ENCODE measurements at regions not wholly inside any gene's neighbourhood (a gene's known extent, or its start where the extent isn't known, plus 50 kb on each side); places are given as distances from the start of the nearest gene placed in this dataset.

DNA sequence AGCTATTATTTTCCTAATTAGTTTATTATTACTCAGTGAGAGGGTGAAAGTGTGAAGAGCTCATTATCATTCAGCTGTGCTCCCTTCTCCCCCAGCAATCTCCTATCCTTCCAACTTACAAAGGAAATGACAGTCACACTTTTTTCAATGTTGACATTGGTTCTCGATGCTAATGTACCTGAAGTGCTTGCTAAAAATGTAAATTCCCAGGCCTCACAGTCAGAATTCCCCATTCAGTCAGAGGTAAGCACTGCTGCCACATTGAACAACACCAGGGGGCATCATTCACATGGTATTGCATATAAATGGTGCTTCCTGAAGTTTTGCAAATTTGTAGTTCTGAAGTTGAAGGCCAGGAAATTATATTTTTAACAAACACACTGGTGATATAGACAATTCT lies 132.7 kb upstream of the FOXD3 start:
- intact Hi-C loops (cut with micrococcal nuclease) = no loop called here
- BruUV-seq (replicated peaks) = no TSS peak
- WGBS (ENCODE audit: insufficient coverage, low coverage, missing lambda C conversion rate) = 0% methylated on average over 1 of the region's 1 CpG

More for the DNA sequence above, 132.7 kb upstream of the FOXD3 start:
- H3K27me3 ChIP-seq (ENCODE audit: control insufficient read depth in 2 of 2, insufficient read depth in 2 of 2, low read length in 2 of 2) = no peaks in the 10 kb centered on the region
- FAIRE-seq (no peak), ATAC-seq (no peak), DNase-seq (ENCODE audit: extremely low read depth in 1 of 4, low spot score in 3 of 4) (no peak)
- H3K36me3 ChIP-seq (ENCODE audit: control insufficient read depth, insufficient read depth, low read length) = no peaks in the 10 kb centered on the region
- TF ChIP-seq, protein P1, sequence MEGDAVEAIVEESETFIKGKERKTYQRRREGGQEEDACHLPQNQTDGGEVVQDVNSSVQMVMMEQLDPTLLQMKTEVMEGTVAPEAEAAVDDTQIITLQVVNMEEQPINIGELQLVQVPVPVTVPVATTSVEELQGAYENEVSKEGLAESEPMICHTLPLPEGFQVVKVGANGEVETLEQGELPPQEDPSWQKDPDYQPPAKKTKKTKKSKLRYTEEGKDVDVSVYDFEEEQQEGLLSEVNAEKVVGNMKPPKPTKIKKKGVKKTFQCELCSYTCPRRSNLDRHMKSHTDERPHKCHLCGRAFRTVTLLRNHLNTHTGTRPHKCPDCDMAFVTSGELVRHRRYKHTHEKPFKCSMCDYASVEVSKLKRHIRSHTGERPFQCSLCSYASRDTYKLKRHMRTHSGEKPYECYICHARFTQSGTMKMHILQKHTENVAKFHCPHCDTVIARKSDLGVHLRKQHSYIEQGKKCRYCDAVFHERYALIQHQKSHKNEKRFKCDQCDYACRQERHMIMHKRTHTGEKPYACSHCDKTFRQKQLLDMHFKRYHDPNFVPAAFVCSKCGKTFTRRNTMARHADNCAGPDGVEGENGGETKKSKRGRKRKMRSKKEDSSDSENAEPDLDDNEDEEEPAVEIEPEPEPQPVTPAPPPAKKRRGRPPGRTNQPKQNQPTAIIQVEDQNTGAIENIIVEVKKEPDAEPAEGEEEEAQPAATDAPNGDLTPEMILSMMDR (IDR thresholded peaks at IDR 0.05 in 2 of 3, conservative IDR thresholded peaks at IDR 0.05 in 1 of 3; ENCODE audit: insufficient read depth in 2 of 3, low read depth in 1 of 3, low read length in 3 of 3) = peak; percentile 14 to 25 (median 24); a peak in 1 of 6 replicates
- 0 out of 4 replicates have a peak, but pooled peaks of 1 of the 2 experiments have one; percentile 30 for TF ChIP-seq RAD21 (CRISPR knock-in tag; conservative IDR thresholded peaks at IDR 0.05 in 1 of 2, IDR thresholded peaks at IDR 0.05 in 1 of 2)
- TF ChIP-seq, protein P2, sequence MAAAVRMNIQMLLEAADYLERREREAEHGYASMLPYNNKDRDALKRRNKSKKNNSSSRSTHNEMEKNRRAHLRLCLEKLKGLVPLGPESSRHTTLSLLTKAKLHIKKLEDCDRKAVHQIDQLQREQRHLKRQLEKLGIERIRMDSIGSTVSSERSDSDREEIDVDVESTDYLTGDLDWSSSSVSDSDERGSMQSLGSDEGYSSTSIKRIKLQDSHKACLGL (CRISPR knock-in tag; IDR thresholded peaks at IDR 0.05; ENCODE audit: borderline replicate concordance, poor library complexity, severe bottlenecking) = no peak
- H3K9me1 ChIP-seq (ENCODE audit: control insufficient read depth, insufficient read depth, low read length) = no peaks in the 10 kb centered on the region
- no peak overlapping the region for H3K4me3 ChIP-seq
- no peak overlapping the region for H2AFZ ChIP-seq (ENCODE audit: low read depth, low read length)
- H4K20me1 ChIP-seq (replicated peaks; ENCODE audit: control insufficient read depth, insufficient read depth, low read length) = no peaks in the 10 kb centered on the region
- POLR2A ChIA-PET = interaction anchor here (1.0 kb wide), 1 partner anchor 348 kb away, joined by 3 read pairs; no protein-coding TSS in a partner anchor
- no peak overlapping the region for H3K4me2 ChIP-seq (ENCODE audit: insufficient read depth, low read length)
- CTCF ChIA-PET (ENCODE audit: low intra/inter-chr PET ratio) = no interaction called here
- in situ Hi-C loops (cut with MboI) = no loop called here
- no peaks in the 10 kb centered on the region for H3K79me2 ChIP-seq (ENCODE audit: control insufficient read depth, insufficient read depth, low read length)
- no peaks in the 10 kb centered on the region for H3K4me1 ChIP-seq (replicated peaks in 1 of 2; ENCODE audit: control insufficient read depth in 2 of 2, insufficient read depth in 2 of 2, low read length in 2 of 2)
- H3K9ac ChIP-seq (ENCODE audit: insufficient read depth in 1 of 2, low read depth in 2 of 2, low read length in 2 of 2) = no peak overlapping the region
- H3K27ac ChIP-seq (ENCODE audit: extremely low read depth, low read depth, low read length) = no peak overlapping the region
- H3K9me3 ChIP-seq (replicated peaks; ENCODE audit: control insufficient read depth, insufficient read depth, low read depth, low read length) = no peaks in the 10 kb centered on the region

Measured in K562 (cell line).